ENCODE measurements at regions not wholly inside any gene's neighbourhood (a gene's known extent, or its start where the extent isn't known, plus 50 kb on each side); places are given as distances from the start of the nearest gene placed in this dataset.
A peak's percentile ranks its signal among the peaks of the same experiment; 100 is the strongest.

DNA sequence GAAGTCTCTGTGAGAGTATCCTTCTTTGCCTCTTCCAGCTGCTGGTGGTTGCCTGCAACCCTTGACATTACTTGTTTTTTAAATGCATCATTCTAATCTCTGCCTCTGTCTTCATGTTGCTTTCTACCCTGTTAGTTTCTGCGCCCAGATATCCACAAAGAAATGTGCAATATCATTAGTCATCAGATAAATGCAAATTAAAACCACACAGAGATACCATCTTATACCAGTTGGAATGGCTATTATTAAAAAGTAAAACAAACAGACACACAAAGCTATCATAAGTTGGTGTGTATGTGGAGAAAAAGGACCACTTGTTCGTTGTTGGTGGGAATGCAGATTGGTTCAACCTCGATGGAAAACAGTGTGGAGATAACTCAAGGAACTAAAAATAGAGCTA lies 517.4 kb downstream of the FAT4 start:
- Histone ChIP-seq H2AFZ (ENCODE audit: low read depth, low read length) (no peak overlapping the region), H3K9ac (ENCODE audit: low read length) (no peak overlapping the region), H3K4me2 (ENCODE audit: low read length) (no peak overlapping the region), H3K27ac (ENCODE audit: low read depth, low read length) (no peak overlapping the region), H3K9me3 (ENCODE audit: insufficient read depth, low read depth, low read length) (no peaks in the 10 kb centered on the region), H3K27me3 (ENCODE audit: insufficient read depth, low read length) (no peaks in the 10 kb centered on the region), H3K4me1 (ENCODE audit: insufficient read depth, low read length) (no peaks in the 10 kb centered on the region), H4K20me1 (ENCODE audit: insufficient read depth, low read length) (no peaks in the 10 kb centered on the region), H3K4me3 (ENCODE audit: insufficient read depth, low read depth, low read length) (no peak overlapping the region), H3K36me3 (ENCODE audit: insufficient read depth, low read length) (no peaks in the 10 kb centered on the region), H3K79me2 (ENCODE audit: insufficient read depth, low read length) (no peaks in the 10 kb centered on the region)
- Mint-ChIP-seq H3K4me3 (ENCODE audit: unreplicated experiment) (no peak overlapping the region), H3K4me1 (ENCODE audit: low read depth, unreplicated experiment) (no peaks in the 10 kb centered on the region), H3K36me3 (ENCODE audit: low read depth, unreplicated experiment) (no peaks in the 10 kb centered on the region), H3K27me3 (ENCODE audit: low read depth, unreplicated experiment) (no peaks in the 10 kb centered on the region), H3K27ac (ENCODE audit: unreplicated experiment) (no peak overlapping the region), H3K9me3 (ENCODE audit: unreplicated experiment) (no peaks in the 10 kb centered on the region)
- peak; percentile 75 for DNase-seq (ENCODE audit: low read depth)
- no peak for TF ChIP-seq EZH2 (IDR thresholded peaks at IDR 0.05; ENCODE audit: insufficient read depth, low read length)
- TF ChIP-seq, protein P1, sequence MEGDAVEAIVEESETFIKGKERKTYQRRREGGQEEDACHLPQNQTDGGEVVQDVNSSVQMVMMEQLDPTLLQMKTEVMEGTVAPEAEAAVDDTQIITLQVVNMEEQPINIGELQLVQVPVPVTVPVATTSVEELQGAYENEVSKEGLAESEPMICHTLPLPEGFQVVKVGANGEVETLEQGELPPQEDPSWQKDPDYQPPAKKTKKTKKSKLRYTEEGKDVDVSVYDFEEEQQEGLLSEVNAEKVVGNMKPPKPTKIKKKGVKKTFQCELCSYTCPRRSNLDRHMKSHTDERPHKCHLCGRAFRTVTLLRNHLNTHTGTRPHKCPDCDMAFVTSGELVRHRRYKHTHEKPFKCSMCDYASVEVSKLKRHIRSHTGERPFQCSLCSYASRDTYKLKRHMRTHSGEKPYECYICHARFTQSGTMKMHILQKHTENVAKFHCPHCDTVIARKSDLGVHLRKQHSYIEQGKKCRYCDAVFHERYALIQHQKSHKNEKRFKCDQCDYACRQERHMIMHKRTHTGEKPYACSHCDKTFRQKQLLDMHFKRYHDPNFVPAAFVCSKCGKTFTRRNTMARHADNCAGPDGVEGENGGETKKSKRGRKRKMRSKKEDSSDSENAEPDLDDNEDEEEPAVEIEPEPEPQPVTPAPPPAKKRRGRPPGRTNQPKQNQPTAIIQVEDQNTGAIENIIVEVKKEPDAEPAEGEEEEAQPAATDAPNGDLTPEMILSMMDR (IDR thresholded peaks at IDR 0.05; ENCODE audit: insufficient read depth, low read depth, low read length): no peak
- no peak for FAIRE-seq

GRCh38 chr4:125836597-125837195 lies 521.9 kb downstream of the FAT4 start:
- H3K27ac ChIP-seq (ENCODE audit: low read depth, low read length): no peak overlapping the region
- H3K9me3 ChIP-seq (ENCODE audit: insufficient read depth, low read depth, low read length): no peaks in the 10 kb centered on the region
- H3K27me3 Mint-ChIP-seq (ENCODE audit: low read depth, unreplicated experiment): no peaks in the 10 kb centered on the region

More at GRCh38 chr4:125836597-125837195, 521.9 kb downstream of the FAT4 start:
- H3K27ac Mint-ChIP-seq (ENCODE audit: unreplicated experiment): no peak overlapping the region
- H4K20me1 ChIP-seq (ENCODE audit: insufficient read depth, low read length): no peaks in the 10 kb centered on the region
- no peak overlapping the region for H3K4me2 ChIP-seq (ENCODE audit: low read length)
- DNase-seq (ENCODE audit: low read depth) (no peak), FAIRE-seq (no peak)
- H3K27me3 ChIP-seq (ENCODE audit: insufficient read depth, low read length): no peaks in the 10 kb centered on the region
- no peaks in the 10 kb centered on the region for H3K4me1 ChIP-seq (ENCODE audit: insufficient read depth, low read length)
- H3K9ac ChIP-seq (ENCODE audit: low read length): no peak overlapping the region
- no peak overlapping the region for H2AFZ ChIP-seq (ENCODE audit: low read depth, low read length)
- H3K4me1 Mint-ChIP-seq (ENCODE audit: low read depth, unreplicated experiment): no peaks in the 10 kb centered on the region
- no peak for TF ChIP-seq EZH2 (IDR thresholded peaks at IDR 0.05; ENCODE audit: insufficient read depth, low read length)
- TF ChIP-seq, protein P1 (IDR thresholded peaks at IDR 0.05; ENCODE audit: insufficient read depth, low read depth, low read length): no peak
- no peaks in the 10 kb centered on the region for H3K36me3 ChIP-seq (ENCODE audit: insufficient read depth, low read length)
- H3K79me2 ChIP-seq (ENCODE audit: insufficient read depth, low read length): no peaks in the 10 kb centered on the region
- H3K4me3 Mint-ChIP-seq (ENCODE audit: unreplicated experiment): no peak overlapping the region
- no peaks in the 10 kb centered on the region for H3K36me3 Mint-ChIP-seq (ENCODE audit: low read depth, unreplicated experiment)
- no peaks in the 10 kb centered on the region for H3K9me3 Mint-ChIP-seq (ENCODE audit: unreplicated experiment)
- H3K4me3 ChIP-seq (ENCODE audit: insufficient read depth, low read depth, low read length): no peak overlapping the region
